ENCODE measurements at regions not wholly inside any gene's neighbourhood (a gene's known extent, or its start where the extent isn't known, plus 50 kb on each side); places are given as distances from the start of the nearest gene placed in this dataset.
A peak's percentile ranks its signal among the peaks of the same experiment; 100 is the strongest.

- TF ChIP-seq, protein P1, sequence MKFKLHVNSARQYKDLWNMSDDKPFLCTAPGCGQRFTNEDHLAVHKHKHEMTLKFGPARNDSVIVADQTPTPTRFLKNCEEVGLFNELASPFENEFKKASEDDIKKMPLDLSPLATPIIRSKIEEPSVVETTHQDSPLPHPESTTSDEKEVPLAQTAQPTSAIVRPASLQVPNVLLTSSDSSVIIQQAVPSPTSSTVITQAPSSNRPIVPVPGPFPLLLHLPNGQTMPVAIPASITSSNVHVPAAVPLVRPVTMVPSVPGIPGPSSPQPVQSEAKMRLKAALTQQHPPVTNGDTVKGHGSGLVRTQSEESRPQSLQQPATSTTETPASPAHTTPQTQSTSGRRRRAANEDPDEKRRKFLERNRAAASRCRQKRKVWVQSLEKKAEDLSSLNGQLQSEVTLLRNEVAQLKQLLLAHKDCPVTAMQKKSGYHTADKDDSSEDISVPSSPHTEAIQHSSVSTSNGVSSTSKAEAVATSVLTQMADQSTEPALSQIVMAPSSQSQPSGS (IDR thresholded peaks at IDR 0.05; ENCODE audit: low read length), result no peak
- TF ChIP-seq YBX1 (IDR thresholded peaks at IDR 0.05) (no peak), NR2C1 (IDR thresholded peaks at IDR 0.05) (no peak), BHLHE40 (IDR thresholded peaks at IDR 0.05; ENCODE audit: borderline replicate concordance in 1 of 2, low read depth in 2 of 2, low read length in 1 of 2) (no peak), NFXL1 (IDR thresholded peaks at IDR 0.05; ENCODE audit: borderline replicate concordance) (no peak), RAD21 (IDR thresholded peaks at IDR 0.05; ENCODE audit: insufficient read depth, low read depth, low read length) (peak; percentile 28; the same call in 1 of the 2 replicates), IKZF1 (conservative IDR thresholded peaks at IDR 0.05) (no peak)
- TF ChIP-seq, protein P2, sequence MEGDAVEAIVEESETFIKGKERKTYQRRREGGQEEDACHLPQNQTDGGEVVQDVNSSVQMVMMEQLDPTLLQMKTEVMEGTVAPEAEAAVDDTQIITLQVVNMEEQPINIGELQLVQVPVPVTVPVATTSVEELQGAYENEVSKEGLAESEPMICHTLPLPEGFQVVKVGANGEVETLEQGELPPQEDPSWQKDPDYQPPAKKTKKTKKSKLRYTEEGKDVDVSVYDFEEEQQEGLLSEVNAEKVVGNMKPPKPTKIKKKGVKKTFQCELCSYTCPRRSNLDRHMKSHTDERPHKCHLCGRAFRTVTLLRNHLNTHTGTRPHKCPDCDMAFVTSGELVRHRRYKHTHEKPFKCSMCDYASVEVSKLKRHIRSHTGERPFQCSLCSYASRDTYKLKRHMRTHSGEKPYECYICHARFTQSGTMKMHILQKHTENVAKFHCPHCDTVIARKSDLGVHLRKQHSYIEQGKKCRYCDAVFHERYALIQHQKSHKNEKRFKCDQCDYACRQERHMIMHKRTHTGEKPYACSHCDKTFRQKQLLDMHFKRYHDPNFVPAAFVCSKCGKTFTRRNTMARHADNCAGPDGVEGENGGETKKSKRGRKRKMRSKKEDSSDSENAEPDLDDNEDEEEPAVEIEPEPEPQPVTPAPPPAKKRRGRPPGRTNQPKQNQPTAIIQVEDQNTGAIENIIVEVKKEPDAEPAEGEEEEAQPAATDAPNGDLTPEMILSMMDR (IDR thresholded peaks at IDR 0.05 in 2 of 3, conservative IDR thresholded peaks at IDR 0.05 in 1 of 3; ENCODE audit: control insufficient read depth in 2 of 3, extremely low read depth in 1 of 3, insufficient read depth in 1 of 3, low read depth in 3 of 3, low read length in 3 of 3), result peak; percentile 32 to 35 (median 33); a peak in 4 of 6 replicates
- TF ChIP-seq, protein P3, sequence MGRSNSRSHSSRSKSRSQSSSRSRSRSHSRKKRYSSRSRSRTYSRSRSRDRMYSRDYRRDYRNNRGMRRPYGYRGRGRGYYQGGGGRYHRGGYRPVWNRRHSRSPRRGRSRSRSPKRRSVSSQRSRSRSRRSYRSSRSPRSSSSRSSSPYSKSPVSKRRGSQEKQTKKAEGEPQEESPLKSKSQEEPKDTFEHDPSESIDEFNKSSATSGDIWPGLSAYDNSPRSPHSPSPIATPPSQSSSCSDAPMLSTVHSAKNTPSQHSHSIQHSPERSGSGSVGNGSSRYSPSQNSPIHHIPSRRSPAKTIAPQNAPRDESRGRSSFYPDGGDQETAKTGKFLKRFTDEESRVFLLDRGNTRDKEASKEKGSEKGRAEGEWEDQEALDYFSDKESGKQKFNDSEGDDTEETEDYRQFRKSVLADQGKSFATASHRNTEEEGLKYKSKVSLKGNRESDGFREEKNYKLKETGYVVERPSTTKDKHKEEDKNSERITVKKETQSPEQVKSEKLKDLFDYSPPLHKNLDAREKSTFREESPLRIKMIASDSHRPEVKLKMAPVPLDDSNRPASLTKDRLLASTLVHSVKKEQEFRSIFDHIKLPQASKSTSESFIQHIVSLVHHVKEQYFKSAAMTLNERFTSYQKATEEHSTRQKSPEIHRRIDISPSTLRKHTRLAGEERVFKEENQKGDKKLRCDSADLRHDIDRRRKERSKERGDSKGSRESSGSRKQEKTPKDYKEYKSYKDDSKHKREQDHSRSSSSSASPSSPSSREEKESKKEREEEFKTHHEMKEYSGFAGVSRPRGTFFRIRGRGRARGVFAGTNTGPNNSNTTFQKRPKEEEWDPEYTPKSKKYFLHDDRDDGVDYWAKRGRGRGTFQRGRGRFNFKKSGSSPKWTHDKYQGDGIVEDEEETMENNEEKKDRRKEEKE (IDR thresholded peaks at IDR 0.05), result no peak
- WGBS (ENCODE audit: insufficient coverage, insufficient replicate concordance, low lambda C conversion rate, missing lambda C conversion rate), result 2% methylated on average over 5 of the region's 5 CpGs
- Histone ChIP-seq H3K27ac (ENCODE audit: control insufficient read depth, insufficient read depth) (no peak overlapping the region), H3K9ac (ENCODE audit: control insufficient read depth, insufficient read depth, low read length) (no peak overlapping the region), H3K4me3 (no peak overlapping the region), H4K20me1 (ENCODE audit: control insufficient read depth, insufficient read depth) (no peaks in the 10 kb centered on the region), H3K4me2 (ENCODE audit: control insufficient read depth, insufficient read depth) (no peak overlapping the region), H3K4me1 (ENCODE audit: control insufficient read depth, insufficient read depth, low read length) (no peaks in the 10 kb centered on the region), H3K9me3 (replicated peaks; ENCODE audit: control insufficient read depth, insufficient read depth, low read length) (no peaks in the 10 kb centered on the region), H3K36me3 (ENCODE audit: control insufficient read depth in 2 of 2, insufficient read depth in 2 of 2, low read length in 1 of 2) (no peaks in the 10 kb centered on the region), H3K79me2 (ENCODE audit: control insufficient read depth, insufficient read depth, low read length) (no peaks in the 10 kb centered on the region), H3K27me3 (replicated peaks in 1 of 2; ENCODE audit: control insufficient read depth in 2 of 2, insufficient read depth in 2 of 2, low read length in 1 of 2) (no peaks in the 10 kb centered on the region), H2AFZ (ENCODE audit: control insufficient read depth, low read depth, low read length) (no peak overlapping the region)
- FAIRE-seq (no peak), ATAC-seq (peak; percentile 84), DNase-seq (ENCODE audit: low read depth, low spot score) (no peak)
- ChIA-PET RAD21 (ENCODE audit: unreplicated experiment) (no interaction called here), CTCF (interaction anchor here (0.6 to 1.0 kb wide), 2 partner anchors 9 to 297 kb away, joined by 3 to 4 read pairs; no protein-coding TSS in a partner anchor), POLR2A (no interaction called here), SMC1A (ENCODE audit: uncharacterized antibody, unreplicated experiment) (interaction anchor here (2.0 kb wide), 1 partner anchor 297 kb away, joined by 6 read pairs; no protein-coding TSS in a partner anchor)
- in situ Hi-C loops (cut with MboI) (no loop called here), intact Hi-C loops (cut with micrococcal nuclease; ENCODE audit: unreplicated experiment) (loop anchor here (1.0 kb wide), 1 partner anchor 297 kb away; no protein-coding TSS in a partner anchor)
- no TSS peak for BruUV-seq (replicated peaks)
These were observed 294.1 kb upstream of the SFRP2 start for GRCh38 chr4:154082760-154083535.
